HG02970 (cell line): ENCODE measurements at regions not wholly inside any gene's neighbourhood (a gene's known extent, or its start where the extent isn't known, plus 50 kb on each side); places are given as distances from the start of the nearest gene placed in this dataset.

Experiments used
- ATAC-seq: cut with Tn5 transposase; IDR thresholded peaks from one replicate; pipeline ENCODE4 v1.9.1; 2021; ENCODE audit warnings: mild to moderate bottlenecking, moderate library complexity, moderate number of reproducible peaks; ENCODE audit not compliant: unreplicated experiment, low FRiP score

DNA sequence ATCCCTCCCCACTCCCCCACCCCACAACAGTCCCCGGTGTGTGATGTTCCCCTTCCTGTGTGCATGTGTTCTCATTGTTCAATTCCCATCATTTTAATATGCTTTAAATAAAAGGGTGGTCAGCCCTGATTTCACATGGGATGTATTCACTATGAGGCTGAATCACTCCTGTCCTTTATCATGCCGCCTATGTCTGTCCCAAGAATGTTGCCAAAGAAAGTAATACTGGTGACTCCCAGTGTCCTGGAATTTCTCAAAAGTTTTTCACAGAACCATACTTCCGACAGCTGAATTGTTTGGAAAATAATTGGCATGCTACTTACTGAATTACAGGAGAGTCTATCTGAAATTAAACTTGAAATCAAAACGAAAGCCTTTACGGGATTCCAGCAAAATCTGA lies 217.7 kb downstream of the HAO1 start:
- ATAC-seq = no peak

DNA sequence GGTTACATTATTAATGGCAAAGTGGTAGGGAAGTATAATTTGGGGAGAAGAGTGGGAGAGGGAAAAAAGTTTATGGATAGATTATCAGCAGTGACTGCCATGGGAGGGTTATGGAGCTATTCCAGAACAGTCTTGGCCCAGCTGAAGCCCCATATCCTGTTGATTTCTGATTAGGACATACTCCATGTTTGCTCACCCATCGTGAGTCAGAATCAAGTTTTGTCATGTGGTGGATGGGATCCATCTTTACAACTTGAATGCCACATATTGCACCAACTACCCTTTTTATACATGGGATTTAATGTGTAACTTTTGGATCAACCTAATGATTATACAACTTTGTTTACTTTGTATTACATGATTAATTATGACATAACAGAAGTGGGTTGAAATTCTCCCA lies 217.0 kb downstream of the HAO1 start:
- ATAC-seq = no peak

- ATAC-seq = no peak
These were observed 211.9 kb downstream of the HAO1 start for GRCh38 chr20:7728338-7728737.

DNA sequence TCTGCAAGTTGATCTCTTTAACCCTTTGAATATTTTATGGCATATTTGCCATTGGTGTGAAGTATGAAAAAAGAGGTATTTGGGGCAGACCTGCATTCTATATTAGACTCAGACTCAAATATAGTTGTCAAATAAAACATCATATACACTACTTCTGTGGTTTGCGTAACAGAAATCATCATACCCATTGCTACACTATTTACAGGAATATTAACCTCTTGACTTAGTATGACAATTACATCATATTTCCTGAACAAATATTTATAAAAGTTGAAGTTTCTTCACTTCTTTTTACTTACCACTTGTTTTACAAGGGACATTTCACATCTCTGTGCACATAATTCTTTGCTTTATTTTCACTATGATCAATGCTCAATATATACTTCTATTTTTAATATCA lies 206.0 kb downstream of the HAO1 start:
- ATAC-seq = no peak

- no peak for ATAC-seq
These were observed 203.9 kb downstream of the HAO1 start for GRCh38 chr20:7736336-7736735.

- ATAC-seq = no peak
These were observed 198.4 kb downstream of the HAO1 start for GRCh38 chr20:7741866-7742265.

DNA sequence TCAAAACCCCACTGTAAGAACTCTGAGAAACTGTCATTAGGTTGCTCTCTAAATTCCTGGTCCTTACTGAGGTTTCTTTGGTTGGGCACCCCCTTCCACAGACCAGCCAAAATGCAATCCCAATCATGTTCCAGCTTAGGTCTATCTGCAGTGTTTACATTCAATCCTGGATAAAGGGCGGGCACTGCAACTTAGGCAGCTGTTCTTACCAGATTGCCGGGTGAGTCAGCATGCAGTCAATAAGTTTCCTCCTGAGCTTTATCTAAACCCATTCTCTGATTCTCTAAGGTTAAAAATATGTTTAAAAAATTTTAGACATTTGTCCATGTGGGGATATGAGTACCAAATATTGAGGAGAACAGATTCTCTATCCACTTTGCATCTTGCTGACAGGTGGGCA lies 197.8 kb downstream of the HAO1 start:
- ATAC-seq = no peak

GRCh38 chr20:7744411-7744810 lies 195.8 kb downstream of the HAO1 start:
- ATAC-seq = no peak

- no peak for ATAC-seq
These were observed 191.6 kb downstream of the HAO1 start for GRCh38 chr20:7748624-7749023.

- ATAC-seq = no peak
These were observed 186.2 kb downstream of the HAO1 start for GRCh38 chr20:7754102-7754501.

GRCh38 chr20:7758406-7758805 lies 181.9 kb downstream of the HAO1 start:
- ATAC-seq = no peak

DNA sequence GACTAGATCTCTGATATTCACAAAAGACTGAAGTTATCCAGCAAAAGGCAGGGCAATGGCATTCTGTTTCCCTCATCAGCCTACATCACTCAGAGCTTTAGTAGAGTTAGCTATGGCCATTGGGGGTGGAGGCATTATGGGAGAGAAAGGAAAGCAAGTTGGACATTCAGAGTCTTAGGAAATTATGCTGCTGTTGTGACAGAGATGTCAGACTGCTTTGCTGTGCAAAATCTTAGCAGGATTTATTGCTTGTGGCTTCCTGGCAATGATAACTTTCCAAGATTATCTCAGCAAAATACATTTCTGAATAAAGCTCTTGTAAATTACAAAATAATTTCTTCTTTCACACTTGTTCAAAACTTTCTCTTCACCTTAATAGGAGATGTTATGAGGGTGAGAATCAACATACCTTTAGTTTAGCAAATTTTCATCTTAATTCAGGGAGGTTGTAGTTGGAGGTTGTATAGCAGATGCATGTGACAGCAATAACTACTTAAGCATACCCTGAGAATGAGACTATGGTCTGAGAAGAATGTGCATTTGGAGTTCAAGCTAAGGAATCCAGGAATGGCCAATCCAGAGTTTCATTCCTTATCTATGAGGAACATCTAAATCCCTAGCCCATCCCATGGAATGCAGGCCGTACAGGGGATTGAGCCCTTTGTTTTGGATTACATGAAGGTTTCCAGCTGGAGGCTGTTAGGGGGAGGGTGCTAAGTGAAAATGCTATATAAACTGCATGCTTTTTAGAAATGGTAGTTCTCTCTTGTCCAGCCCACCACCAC lies 179.8 kb downstream of the HAO1 start:
- ATAC-seq = no peak

- no peak for ATAC-seq
These were observed 175.0 kb downstream of the HAO1 start for GRCh38 chr20:7765221-7765620.

DNA sequence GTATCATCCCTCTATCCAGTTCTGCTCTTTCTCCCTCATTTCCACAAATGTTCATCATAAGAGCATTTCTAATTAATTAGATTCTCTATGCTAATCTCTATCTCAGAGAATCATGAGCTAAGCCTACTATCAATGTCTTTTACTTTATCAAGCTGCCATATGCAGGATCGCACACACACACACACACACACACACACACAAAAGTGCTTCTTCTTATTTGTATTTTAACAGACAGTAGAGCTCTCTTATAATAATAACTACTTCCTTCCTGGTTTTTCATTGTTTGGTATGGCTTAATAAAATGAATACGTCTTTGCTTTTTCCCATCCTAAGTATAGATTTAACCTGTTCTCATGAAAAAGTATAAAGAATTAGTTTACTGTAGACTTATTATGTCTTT lies 170.2 kb downstream of the HAO1 start:
- ATAC-seq = no peak

DNA sequence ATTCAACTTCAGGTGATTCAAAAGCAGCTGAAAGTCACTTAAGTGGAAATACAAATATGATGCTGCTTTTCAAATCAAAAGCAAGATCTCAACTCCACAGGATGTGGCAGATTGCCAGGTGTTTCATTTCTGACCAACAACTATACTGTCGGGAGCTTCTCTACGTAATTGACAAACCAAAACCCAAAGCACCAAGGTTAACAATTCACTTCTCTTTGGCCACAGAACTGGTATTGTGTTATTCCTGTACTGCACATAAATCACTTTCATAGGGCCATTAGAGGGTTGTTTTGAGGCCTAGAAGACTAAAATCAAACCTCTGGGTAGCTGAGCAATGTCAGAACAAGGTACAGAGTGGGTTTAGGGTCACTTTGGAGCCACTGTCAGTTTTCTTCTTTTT lies 169.7 kb downstream of the HAO1 start:
- peak; percentile 100 for ATAC-seq

DNA sequence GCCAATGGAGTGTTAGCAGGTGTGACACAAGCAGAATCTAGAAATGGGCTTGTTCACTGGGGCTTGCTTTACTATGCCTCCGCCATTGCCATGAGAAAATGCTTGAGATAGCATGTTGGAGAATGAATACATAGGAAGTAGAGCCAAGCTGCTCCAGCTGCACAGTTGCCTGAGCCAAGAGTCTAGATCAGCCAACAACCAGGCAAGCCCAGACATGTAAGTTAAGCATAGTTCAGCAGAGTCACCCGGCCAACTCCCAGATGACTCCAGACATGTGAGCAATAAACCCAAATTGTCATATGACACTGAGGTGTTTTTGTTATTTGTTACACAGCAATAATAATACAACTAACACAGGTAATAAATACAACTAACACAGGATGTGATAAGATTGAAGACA lies 167.9 kb downstream of the HAO1 start:
- ATAC-seq = no peak

- ATAC-seq = no peak
These were observed 166.7 kb downstream of the HAO1 start for GRCh38 chr20:7773511-7773910.

DNA sequence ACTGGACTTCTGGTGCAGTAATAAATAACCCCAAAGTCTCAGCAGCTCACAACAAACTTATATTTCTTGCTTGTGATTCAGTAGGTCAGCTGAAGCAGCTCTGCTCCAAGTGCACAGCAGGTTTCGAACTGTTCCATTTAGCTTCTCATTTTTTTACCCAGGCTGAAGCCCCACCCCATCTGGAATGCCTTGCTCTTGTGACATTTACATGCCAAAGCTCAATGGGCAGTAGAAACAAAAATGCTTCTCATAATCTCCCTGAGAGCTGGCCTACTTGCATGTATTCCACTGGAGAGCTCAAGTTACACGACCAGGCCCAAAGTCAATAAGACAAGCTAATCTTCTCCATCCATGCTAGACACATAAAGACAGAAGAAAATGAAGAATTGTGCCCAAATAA lies 165.2 kb downstream of the HAO1 start:
- no peak for ATAC-seq

- no peak for ATAC-seq
These were observed 164.1 kb downstream of the HAO1 start for GRCh38 chr20:7776148-7776547.

DNA sequence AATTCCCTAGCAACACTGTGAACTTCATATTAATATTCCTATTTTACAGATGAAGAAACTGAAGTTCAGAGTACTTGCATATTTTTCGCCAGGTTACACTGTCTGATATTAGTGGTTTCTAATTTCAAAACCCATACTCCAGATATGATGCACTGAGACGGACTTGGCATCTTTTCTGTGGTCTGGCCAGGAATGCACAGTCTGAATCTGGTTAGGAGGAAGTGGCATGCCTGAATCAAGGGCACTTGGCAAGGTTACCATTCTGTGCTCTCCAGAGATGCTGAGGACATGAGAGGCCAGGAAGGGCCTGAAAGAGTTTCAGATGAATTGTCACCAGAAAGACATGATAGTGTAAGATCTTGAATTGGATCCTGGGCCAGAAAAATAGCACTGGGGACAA lies 150.1 kb downstream of the HAO1 start:
- no peak for ATAC-seq

DNA sequence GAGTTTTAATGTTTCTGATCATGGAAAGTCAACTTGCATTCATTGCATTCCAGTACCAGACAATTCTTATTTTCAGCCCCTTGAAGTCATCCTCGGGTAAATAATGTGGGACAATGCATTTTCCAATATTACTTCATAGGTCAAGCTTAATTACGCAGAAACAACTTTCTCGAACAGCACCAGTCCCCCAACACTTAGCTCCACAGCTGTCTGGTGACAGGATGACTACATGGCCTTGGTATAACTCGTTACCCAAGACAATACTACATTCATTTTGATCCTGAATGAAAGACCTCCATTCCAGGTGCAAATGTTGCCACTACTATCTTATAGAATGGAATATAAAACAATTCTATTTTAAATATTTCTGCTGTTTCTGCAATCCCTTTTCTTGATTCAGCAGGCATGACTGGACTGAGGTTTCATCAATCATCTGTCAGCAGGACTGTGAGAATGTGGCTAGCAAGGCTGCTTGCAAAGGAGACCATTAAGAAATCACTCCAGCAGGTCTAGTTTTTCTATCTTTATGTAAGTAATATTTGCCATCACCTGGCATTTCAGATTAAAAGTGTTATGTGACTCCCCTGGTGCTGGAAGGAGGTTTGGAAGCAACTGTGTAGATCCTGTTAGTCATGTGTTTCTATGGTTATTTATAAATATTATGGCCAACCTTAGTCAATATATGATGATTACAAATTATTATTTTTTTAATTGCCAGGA lies 147.9 kb downstream of the HAO1 start:
- no peak for ATAC-seq

DNA sequence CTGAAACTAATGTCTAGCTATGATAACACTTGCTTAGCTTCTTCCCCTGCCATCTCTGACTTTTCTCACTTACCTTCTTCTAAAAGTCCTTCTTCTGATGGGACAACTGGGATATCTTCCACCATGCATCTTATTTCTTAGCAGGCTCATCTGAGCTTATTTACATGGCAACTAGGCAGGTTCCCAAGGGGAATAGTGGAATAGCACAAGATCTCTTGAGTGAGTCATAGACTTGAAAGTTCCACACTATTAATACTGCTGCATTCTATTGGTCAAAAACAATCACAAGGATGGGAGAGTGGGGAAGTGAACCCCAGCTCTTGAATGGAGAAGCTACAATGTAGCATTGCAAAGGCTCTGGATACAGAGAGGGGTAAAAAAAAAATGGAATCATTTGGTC lies 142.1 kb downstream of the HAO1 start:
- ATAC-seq = no peak
